ENCODE measurements at regions not wholly inside any gene's neighbourhood (a gene's known extent, or its start where the extent isn't known, plus 50 kb on each side); places are given as distances from the start of the nearest gene placed in this dataset.

- TF ChIP-seq, protein P1, sequence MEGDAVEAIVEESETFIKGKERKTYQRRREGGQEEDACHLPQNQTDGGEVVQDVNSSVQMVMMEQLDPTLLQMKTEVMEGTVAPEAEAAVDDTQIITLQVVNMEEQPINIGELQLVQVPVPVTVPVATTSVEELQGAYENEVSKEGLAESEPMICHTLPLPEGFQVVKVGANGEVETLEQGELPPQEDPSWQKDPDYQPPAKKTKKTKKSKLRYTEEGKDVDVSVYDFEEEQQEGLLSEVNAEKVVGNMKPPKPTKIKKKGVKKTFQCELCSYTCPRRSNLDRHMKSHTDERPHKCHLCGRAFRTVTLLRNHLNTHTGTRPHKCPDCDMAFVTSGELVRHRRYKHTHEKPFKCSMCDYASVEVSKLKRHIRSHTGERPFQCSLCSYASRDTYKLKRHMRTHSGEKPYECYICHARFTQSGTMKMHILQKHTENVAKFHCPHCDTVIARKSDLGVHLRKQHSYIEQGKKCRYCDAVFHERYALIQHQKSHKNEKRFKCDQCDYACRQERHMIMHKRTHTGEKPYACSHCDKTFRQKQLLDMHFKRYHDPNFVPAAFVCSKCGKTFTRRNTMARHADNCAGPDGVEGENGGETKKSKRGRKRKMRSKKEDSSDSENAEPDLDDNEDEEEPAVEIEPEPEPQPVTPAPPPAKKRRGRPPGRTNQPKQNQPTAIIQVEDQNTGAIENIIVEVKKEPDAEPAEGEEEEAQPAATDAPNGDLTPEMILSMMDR (IDR thresholded peaks at IDR 0.05; ENCODE audit: low read depth, low read length, missing control alignments) = no peak
- H3K4me3 ChIP-seq (ENCODE audit: low read depth, low read length) = no peak overlapping the region
- no peak for DNase-seq (ENCODE audit: low read depth)
Measured at GRCh38 chr2:215839309-215839708, 174.0 kb downstream of the MREG start.

- no peak overlapping the region for H3K4me3 ChIP-seq (ENCODE audit: low read depth, low read length)
- no peak for DNase-seq (ENCODE audit: low read depth)
- TF ChIP-seq, protein P1 (IDR thresholded peaks at IDR 0.05; ENCODE audit: low read depth, low read length, missing control alignments) = no peak
Measured at GRCh38 chr2:215836881-215837280, 176.5 kb downstream of the MREG start.

GRCh38 chr2:215835657-215836056, 177.7 kb downstream of the MREG start:
- TF ChIP-seq, protein P1 (IDR thresholded peaks at IDR 0.05; ENCODE audit: low read depth, low read length, missing control alignments) = no peak
- H3K4me3 ChIP-seq (ENCODE audit: low read depth, low read length) = no peak overlapping the region
- DNase-seq (ENCODE audit: low read depth) = no peak

- DNase-seq (ENCODE audit: low read depth) = no peak
- no peak overlapping the region for H3K4me3 ChIP-seq (ENCODE audit: low read depth, low read length)
- TF ChIP-seq, protein P1 (IDR thresholded peaks at IDR 0.05; ENCODE audit: low read depth, low read length, missing control alignments) = no peak
Measured at GRCh38 chr2:215835231-215835630, 178.1 kb downstream of the MREG start.

- H3K4me3 ChIP-seq (ENCODE audit: low read depth, low read length) = no peak overlapping the region
- TF ChIP-seq, protein P1 (IDR thresholded peaks at IDR 0.05; ENCODE audit: low read depth, low read length, missing control alignments) = no peak
- no peak for DNase-seq (ENCODE audit: low read depth)
Measured at GRCh38 chr2:215833531-215834162, 179.7 kb downstream of the MREG start.

DNA sequence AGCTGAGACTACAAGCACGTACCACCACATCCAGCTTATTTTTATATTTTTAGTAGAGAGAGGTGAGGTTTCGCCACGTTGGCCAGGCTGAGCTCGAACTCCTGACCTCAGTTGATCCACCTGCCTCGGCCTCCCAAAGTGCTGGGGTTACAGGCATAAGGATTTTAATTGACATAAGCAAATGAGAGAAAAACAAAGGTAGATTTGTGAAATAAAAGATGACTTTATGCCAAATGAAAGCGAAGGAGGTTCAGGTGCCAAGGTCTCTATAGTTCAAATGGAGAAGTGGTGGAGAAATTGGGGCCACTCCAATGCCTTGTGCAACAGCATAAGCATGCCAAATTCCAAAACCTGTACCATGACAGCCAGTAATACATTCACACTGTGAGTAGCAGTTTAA, 180.6 kb downstream of the MREG start:
- TF ChIP-seq, protein P1 (IDR thresholded peaks at IDR 0.05; ENCODE audit: low read depth, low read length, missing control alignments) = no peak
- H3K4me3 ChIP-seq (ENCODE audit: low read depth, low read length) = no peak overlapping the region

GRCh38 chr2:215831296-215831913, 181.9 kb downstream of the MREG start:
- H3K4me3 ChIP-seq (ENCODE audit: low read depth, low read length) = no peak overlapping the region
- DNase-seq (ENCODE audit: low read depth) = no peak
- TF ChIP-seq, protein P1 (IDR thresholded peaks at IDR 0.05; ENCODE audit: low read depth, low read length, missing control alignments) = no peak

More for the DNA sequence above, 180.6 kb downstream of the MREG start:
- DNase-seq (ENCODE audit: low read depth) = no peak

Measured in GM12864 (cell line).